Vagina (tissue), 2 donors: ENCODE measurements at regions not wholly inside any gene's neighbourhood (a gene's known extent, or its start where the extent isn't known, plus 50 kb on each side); places are given as distances from the start of the nearest gene placed in this dataset.

Experiments used
- POLR2A ChIP-seq, 2 donors: fragments of 450-650 bp; IDR thresholded peaks; one replicate each; pipeline ENCODE4 v1.6.1; 2017; ENCODE audit warnings: antibody characterized with exemption in 2 of 2, mild to moderate bottlenecking in 2 of 2, moderate library complexity in 2 of 2
- POLR2AphosphoS5 ChIP-seq, 2 donors: sonication (generic); formaldehyde crosslinking; IDR thresholded peaks; one replicate each; pipeline ENCODE4 v1.9.0; 2017; ENCODE audit warnings: antibody characterized with exemption in 2 of 2, mild to moderate bottlenecking in 2 of 2, low read depth in 1 of 2; ENCODE audit not compliant: insufficient read depth in 1 of 2
- TF ChIP-seq, protein P1 (sequence below), 3 experiments: fragments of 450-650 bp in 2 of 3; fragments of 200-600 bp in 1 of 3; sonication (generic) in 1 of 3; IDR thresholded peaks; one replicate each; pipeline ENCODE4 v1.5.1; 2017 to 2019; ENCODE audit warnings: antibody characterized with exemption in 3 of 3, mild to moderate bottlenecking in 2 of 3, moderate library complexity in 2 of 3

DNA sequence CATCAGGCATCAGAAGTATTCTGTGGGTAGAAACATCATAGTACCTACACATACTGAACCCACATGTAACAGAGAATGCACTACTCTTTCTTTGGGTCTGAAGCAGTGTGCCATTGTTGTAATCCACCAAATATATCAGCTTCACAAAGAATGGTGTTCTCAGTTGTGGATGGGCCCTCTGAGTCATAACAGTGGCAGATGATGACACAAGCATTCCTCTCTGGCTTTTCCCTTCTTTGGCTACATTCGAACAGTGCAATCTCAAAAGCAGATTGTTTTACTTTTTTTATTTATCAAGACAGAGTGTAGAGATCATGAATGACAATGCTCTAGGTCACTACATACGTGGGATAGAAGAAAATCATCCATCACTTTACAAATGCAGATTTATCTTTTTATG is 247.2 kb upstream of the EPHA5 start:
- TF ChIP-seq, protein P1, sequence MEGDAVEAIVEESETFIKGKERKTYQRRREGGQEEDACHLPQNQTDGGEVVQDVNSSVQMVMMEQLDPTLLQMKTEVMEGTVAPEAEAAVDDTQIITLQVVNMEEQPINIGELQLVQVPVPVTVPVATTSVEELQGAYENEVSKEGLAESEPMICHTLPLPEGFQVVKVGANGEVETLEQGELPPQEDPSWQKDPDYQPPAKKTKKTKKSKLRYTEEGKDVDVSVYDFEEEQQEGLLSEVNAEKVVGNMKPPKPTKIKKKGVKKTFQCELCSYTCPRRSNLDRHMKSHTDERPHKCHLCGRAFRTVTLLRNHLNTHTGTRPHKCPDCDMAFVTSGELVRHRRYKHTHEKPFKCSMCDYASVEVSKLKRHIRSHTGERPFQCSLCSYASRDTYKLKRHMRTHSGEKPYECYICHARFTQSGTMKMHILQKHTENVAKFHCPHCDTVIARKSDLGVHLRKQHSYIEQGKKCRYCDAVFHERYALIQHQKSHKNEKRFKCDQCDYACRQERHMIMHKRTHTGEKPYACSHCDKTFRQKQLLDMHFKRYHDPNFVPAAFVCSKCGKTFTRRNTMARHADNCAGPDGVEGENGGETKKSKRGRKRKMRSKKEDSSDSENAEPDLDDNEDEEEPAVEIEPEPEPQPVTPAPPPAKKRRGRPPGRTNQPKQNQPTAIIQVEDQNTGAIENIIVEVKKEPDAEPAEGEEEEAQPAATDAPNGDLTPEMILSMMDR (IDR thresholded peaks at IDR 0.05) = no peak
- TF ChIP-seq POLR2AphosphoS5 (IDR thresholded peaks at IDR 0.05; ENCODE audit: insufficient read depth in 1 of 2, low read depth in 1 of 2) (no peak), POLR2A (IDR thresholded peaks at IDR 0.05) (no peak)
